SHP77 (cell line): ENCODE measurements at regions not wholly inside any gene's neighbourhood (a gene's known extent, or its start where the extent isn't known, plus 50 kb on each side); places are given as distances from the start of the nearest gene placed in this dataset.

Experiments
- DNase-seq, 2 experiments: peaks; one replicate each; lab custom pipeline; 2025; lab: John Stamatoyannopoulos, UW

GRCh38 chr2:238635647-238636051, 208.9 kb downstream of the ASB1 start:
- no peak for DNase-seq

GRCh38 chr2:238636269-238637073, 209.7 kb downstream of the ASB1 start:
- DNase-seq: no peak

GRCh38 chr2:238638100-238638981, 209.5 kb upstream of the TWIST2 start:
- no peak for DNase-seq

DNA sequence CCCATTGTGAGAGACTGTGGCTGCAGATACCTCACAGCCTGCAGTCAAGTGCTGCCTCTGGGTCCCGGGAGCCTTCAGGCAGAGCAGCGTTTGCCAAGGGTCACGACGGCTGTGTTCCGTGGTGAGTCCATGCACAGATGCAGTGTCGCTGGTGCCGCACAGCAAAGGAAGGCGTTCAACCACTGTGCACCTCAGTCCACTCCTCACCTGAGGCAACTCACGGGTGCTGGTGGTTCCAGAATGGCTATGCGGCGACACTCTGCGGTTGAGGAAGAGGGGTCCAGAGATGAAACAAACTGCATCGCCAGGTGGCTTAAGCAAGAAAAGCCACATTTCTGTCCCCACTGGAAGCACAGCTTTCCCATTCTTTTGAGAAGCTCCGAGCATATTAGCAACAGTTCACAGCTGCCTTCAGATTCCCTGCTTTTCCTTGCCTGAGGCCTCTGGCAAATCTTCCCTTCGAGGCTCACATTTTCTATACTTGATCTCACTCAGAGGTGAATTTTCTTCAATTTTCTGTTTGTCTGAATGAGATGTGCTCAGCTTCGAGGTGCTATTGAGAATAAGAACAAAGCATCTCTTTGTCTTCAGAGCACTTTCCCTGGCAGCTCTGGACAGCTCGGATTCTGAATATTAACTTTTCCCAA, 208.8 kb upstream of the TWIST2 start:
- DNase-seq: no peak

DNA sequence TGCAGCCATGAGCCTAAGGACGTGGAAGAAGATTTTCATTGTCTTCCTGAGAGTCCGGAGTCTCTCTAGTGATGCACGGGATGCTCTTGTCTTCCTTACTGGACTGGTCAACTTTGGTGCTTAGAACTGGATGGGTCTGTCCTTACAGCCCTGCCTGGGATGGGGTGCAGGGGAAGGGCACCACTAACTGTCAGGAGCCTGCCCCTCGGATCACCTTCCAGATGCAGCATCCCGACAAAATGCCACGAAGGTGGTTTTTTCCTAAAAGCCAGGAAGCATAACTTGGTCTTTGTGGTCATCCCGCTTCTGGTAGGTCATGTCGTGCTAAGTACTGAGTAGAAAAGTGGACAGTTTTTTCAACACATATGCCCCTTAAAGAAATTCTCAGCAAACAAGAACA, 207.4 kb upstream of the TWIST2 start:
- no peak for DNase-seq

DNA sequence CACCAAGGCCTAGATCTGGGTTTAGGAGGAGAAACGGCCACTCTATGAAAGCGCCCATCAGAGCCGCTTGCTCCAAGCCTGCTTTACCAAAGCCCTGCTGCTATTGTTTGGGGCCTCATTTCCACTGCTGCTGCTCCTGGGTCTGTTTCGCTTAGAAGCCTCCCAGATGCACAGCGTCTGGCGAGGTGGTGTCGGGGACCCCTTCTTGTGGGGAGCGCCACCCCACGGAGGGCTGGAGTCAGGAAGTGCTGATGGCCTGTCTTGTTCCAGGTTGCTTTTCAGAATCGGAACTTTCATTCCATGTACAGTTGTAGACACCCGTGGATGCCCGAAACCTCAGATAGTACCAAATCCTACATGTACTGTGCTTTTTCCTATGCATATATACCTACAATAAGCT, 204.9 kb upstream of the TWIST2 start:
- no peak for DNase-seq

GRCh38 chr2:238643400-238643907, 204.4 kb upstream of the TWIST2 start:
- DNase-seq: no peak

GRCh38 chr2:238644095-238645081, 203.5 kb upstream of the TWIST2 start:
- no peak for DNase-seq

DNA sequence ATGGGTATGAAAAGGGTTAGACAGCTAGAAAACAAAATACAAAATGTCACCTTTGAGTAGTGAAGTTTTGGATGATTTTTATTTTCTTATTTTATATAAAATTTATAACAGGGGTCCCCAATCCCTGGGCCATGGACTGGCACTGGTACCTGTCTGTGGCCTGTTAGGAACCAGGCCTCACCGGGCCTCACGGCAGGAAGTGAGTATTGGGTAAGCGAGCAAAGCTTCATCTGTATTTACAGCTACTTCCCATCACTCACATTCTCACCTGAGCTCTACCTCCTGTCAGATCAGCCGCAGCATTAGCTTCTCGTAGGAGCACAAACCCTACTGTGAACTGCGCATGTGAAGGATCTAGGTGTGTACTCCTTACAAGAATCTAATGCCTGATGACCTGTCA, 202.8 kb upstream of the TWIST2 start:
- DNase-seq: no peak

- no peak for DNase-seq
These were observed 202.2 kb upstream of the TWIST2 start for GRCh38 chr2:238645716-238646115.

- no peak for DNase-seq
These were observed 201.6 kb upstream of the TWIST2 start for GRCh38 chr2:238646281-238646680.

GRCh38 chr2:238646803-238647202, 201.1 kb upstream of the TWIST2 start:
- no peak for DNase-seq

DNA sequence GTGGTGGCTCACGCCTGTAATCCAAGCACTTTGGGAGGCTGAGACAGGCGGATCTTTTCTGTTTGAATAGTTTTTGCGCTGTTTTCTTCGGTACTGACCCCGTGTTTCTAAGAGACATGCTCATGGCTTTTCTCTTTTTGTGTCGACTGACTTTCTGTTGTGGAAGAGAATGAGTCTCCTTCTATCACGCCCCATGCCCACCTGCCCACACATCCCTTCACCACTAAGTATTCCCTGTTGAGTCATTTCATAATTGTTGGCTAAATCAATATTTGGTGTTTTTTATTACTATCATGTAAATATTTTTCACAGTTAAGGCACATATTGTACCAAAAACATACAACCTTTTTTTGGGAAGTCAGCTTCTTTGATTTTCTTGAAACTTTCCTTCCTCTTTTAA, 198.8 kb upstream of the TWIST2 start:
- no peak for DNase-seq

DNA sequence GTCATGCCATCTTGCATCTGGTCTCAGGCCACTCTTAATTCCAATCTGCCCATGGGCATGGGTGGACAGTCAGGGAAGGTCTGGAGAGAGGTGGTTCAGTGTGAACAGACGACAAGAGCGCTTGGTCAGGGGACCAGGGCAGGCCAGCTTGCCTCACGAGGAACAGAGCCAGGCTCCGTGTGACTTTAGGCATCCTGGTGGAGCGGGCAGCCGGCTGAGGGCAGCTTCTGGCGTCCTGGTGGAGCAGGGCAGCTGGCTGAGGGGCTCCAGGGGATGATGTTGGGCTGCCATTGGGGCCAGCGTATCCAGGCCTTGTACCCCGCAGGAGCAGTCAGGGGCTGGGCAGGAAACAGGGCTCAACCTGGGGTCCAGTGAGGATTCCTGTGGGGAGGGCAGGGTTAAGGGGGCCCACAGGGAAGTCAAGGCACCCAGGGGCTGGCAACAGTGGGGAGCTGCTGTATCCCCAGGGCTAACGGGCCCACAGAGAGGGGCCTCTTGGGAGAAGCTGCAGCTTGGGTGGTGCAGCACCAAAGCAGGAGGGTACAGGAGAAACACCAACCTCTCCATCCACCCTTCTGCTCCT, 197.9 kb upstream of the TWIST2 start:
- DNase-seq: no peak

DNA sequence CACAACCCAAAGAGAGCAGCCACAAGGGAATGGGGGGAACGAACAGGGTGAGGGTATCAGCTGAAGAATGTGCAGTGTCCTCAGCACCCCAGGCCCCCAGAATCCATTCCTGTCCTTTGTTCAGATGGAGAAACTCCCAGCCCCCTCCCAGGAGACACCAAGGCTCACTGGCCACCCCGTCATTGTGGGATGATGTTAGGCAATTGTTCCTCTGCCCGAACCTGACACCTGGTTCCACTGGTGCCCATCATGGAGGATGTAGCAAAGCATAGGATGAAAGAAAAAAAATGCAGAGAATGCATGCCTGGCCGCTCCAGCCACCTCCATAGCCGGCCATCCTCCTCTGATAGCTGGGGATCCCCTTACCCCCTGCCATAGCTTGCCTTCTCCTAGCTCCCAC, 197.3 kb upstream of the TWIST2 start:
- no peak for DNase-seq

DNA sequence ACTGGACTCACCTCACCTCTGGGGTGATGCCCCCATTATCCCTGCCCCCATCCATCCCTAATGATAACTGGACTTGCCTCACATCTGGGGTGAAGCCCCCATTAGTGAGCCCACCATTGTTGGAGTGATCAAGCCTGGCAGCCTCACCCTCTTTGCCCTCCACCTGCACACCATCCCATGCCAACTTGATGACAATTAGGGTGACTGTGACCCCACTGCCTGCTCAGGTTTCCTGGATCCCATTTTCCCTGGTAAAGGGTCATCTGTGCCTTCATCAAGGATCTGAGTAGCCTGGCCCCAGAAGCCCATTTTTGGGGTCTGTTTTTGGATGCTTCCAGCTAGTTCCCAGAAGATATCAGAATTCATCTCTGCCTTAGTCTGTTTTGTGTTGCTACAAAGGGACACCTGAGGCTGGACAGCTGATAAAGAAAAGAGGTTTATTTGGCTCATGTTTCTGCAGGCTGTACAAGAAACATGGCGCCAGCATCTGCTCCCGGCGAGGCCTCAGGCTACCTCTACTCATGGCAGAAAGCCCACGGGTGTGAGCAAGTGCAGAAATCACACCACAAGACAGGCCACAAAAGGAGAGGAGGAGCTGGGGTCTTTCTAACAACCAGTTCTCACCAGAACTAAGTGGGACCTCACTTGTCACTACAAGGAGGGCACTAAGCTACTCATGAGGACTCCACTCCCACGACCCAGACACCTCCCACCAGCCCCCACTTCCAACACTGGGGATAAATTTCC, 196.4 kb upstream of the TWIST2 start:
- DNase-seq: no peak

- no peak for DNase-seq
These were observed 195.7 kb upstream of the TWIST2 start for GRCh38 chr2:238652053-238652770.

- DNase-seq: no peak
These were observed 195.1 kb upstream of the TWIST2 start for GRCh38 chr2:238652771-238653157.

DNA sequence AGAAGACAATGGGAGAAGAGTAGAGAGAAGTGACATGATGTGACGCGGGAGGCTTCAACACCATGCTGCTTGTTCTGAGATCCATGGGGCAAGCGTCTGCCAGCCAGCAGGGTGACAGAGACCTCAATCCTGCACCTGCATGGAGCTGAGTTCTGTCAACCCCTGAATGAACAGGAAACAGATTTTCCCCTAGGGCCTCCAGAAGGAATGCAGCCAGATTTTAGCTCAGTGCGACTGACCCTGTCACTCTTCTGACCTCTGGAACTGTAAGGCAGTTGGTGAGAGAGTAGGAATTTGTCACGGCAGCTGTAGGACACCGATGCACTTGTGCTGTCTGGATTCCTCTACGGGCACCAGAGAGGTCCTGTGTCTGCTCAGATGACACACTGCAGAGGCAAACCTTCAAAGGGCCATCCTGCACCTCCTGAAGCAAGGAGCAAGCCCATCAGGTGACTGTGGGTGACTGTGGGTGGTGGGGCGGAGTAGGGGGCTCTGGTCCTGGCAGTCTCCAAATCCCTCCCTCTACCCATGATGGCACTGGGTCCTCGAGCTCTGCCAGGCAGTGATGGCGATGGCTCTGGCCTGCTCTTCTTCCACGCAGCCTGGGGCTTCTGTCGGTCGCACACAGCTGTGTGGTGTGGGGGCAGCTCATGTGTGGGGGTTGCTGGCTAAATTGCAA, 194.3 kb upstream of the TWIST2 start:
- no peak for DNase-seq
